ENCODE measurements at regions not wholly inside any gene's neighbourhood (a gene's known extent, or its start where the extent isn't known, plus 50 kb on each side); places are given as distances from the start of the nearest gene placed in this dataset.

GRCh38 chr10:43942096-43942850 is 293.6 kb upstream of the ZNF32 start:
- TF ChIP-seq CTCF (conservative IDR thresholded peaks at IDR 0.05; ENCODE audit: low read length) (no peak), EZH2phosphoT487 (IDR thresholded peaks at IDR 0.05; ENCODE audit: borderline replicate concordance) (no peak)
